Activated naive CD8-positive, alpha-beta T cell treated with anti-CD3 and anti-CD28 coated beads for 36 hours (primary cell): ENCODE measurements at regions not wholly inside any gene's neighbourhood (a gene's known extent, or its start where the extent isn't known, plus 50 kb on each side); places are given as distances from the start of the nearest gene placed in this dataset.

Source experiments
- DNase-seq: peaks from one replicate; pipeline ENCODE4 v3.0.0; 2021
- H3K27ac Mint-ChIP-seq: one replicate; pipeline ENCODE4 v1.8.0; 2022; ENCODE audit warnings: mild to moderate bottlenecking, moderate library complexity, mixed read lengths
- H3K27me3 Mint-ChIP-seq: one replicate; pipeline ENCODE4 v1.8.0; 2022; ENCODE audit warnings: mild to moderate bottlenecking, mixed read lengths
- H3K36me3 Mint-ChIP-seq: one replicate; pipeline ENCODE4 v1.8.0; 2021; ENCODE audit warnings: mild to moderate bottlenecking, mixed read lengths
- H3K4me1 Mint-ChIP-seq: one replicate; pipeline ENCODE4 v1.8.0; 2021; ENCODE audit warnings: mixed read lengths
- H3K4me3 Mint-ChIP-seq: one replicate; pipeline ENCODE4 v1.8.0; 2022; ENCODE audit warnings: mild to moderate bottlenecking, moderate library complexity, mixed read lengths
- H3K9me3 Mint-ChIP-seq: one replicate; pipeline ENCODE4 v1.8.0; 2022; ENCODE audit warnings: mixed read lengths

GRCh38 chr16:87218281-87219055, 98.7 kb downstream of the C16orf95 start:
- Mint-ChIP-seq H3K36me3 (no peaks in the 10 kb centered on the region), H3K9me3 (no peaks in the 10 kb centered on the region), H3K4me1 (no peaks in the 10 kb centered on the region), H3K4me3 (no peak overlapping the region), H3K27ac (no peak overlapping the region), H3K27me3 (no peaks in the 10 kb centered on the region)
- no peak for DNase-seq

GRCh38 chr16:87219287-87219909, 97.8 kb downstream of the C16orf95 start:
- DNase-seq: no peak
- Mint-ChIP-seq H3K4me1 (no peaks in the 10 kb centered on the region), H3K36me3 (no peaks in the 10 kb centered on the region), H3K4me3 (no peak overlapping the region), H3K27ac (no peak overlapping the region), H3K27me3 (no peaks in the 10 kb centered on the region), H3K9me3 (no peaks in the 10 kb centered on the region)

GRCh38 chr16:87221633-87222032, 95.6 kb downstream of the C16orf95 start:
- Mint-ChIP-seq H3K4me3 (no peak overlapping the region), H3K36me3 (no peaks in the 10 kb centered on the region), H3K27ac (no peak overlapping the region), H3K4me1 (no peaks in the 10 kb centered on the region), H3K9me3 (no peaks in the 10 kb centered on the region), H3K27me3 (no peaks in the 10 kb centered on the region)
- no peak for DNase-seq

DNA sequence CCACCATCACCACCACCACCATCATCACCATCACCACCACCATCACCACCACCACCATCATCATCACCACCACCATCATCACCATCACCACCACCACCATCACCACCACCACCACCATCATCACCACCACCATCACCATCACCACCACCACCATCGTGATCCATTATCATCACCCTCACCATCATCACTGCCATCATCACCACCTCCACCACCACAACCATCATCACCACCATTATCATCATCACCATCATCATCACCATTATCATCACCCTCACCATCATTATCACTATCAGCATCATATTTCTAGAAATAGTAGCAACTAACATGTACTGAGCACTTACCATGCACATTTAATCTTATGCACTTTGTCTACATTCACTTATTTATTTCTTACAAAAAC, 94.9 kb downstream of the C16orf95 start:
- Mint-ChIP-seq H3K27ac (no peak overlapping the region), H3K4me1 (no peaks in the 10 kb centered on the region), H3K36me3 (no peaks in the 10 kb centered on the region), H3K27me3 (no peaks in the 10 kb centered on the region), H3K4me3 (no peak overlapping the region), H3K9me3 (no peaks in the 10 kb centered on the region)
- no peak for DNase-seq

DNA sequence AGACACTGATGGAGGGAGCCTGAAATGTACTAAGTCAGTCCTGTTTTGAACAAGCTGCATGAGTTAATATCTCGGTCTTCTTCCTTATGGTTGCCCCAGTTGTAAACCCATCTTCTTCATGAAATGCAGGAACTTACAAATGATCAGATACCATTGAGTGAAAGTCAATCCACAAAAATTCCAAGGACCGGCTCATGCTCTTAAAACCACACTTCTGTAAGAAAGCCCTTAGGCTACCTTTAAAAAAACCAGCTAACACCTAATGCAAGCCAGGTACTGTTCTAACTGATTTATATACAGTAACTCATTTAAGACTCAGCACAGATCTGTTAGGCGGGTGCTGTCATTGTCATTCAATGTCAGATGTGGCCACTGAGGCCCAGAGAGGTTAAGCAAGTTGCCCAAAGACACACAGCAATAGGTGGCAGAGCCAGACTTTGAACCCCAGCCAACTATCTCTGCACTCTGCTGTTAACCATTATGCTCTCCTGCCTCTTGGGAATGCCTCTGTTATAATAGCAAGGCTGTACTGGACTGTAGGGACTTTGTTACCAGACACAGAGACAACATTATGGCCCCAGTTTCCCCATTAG, 93.4 kb downstream of the C16orf95 start:
- no peak for DNase-seq
- Mint-ChIP-seq H3K27me3 (no peaks in the 10 kb centered on the region), H3K27ac (no peak overlapping the region), H3K4me3 (no peak overlapping the region), H3K9me3 (no peaks in the 10 kb centered on the region), H3K4me1 (no peaks in the 10 kb centered on the region), H3K36me3 (no peaks in the 10 kb centered on the region)

- no peak for DNase-seq
- Mint-ChIP-seq H3K27ac (no peak overlapping the region), H3K4me1 (no peaks in the 10 kb centered on the region), H3K36me3 (no peaks in the 10 kb centered on the region), H3K9me3 (no peaks in the 10 kb centered on the region), H3K4me3 (no peak overlapping the region), H3K27me3 (no peaks in the 10 kb centered on the region)
Observed at GRCh38 chr16:87226926-87227295, 90.3 kb downstream of the C16orf95 start.

DNA sequence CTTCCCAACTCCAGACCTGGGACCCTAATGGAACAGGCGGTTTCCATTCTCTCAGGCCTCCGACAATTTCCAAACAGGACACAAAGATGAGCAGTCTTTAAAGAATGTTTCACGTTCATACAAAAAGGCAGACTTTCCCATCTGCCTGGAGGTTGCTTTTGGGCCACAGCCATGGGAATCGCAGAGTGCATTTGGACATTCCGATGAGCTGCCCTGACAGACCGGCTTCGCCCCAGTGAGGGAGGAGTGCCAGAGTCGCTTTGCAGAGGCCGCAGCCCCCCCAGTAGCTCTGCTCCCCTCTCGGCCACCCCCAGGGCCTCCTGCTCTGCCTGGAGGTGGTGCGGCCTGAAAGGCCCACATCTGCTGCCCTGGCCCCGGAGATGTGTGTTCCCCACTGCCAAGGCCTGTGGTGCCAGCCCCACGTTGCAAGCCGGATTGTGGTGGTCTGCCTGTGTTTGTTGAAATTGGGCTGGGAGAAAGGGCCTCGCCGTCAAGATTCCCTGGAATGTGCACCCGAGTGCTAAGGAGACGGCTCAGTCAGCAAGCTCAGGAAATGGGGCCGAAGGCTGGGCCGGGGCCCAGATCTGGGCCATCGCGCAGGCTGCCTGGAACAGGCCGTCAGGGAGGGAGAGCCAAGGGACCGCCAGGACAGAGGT, 89.8 kb downstream of the C16orf95 start:
- no peak for DNase-seq
- no peak overlapping the region for H3K4me3 Mint-ChIP-seq
- H3K27ac Mint-ChIP-seq: no peak overlapping the region
- H3K4me1 Mint-ChIP-seq: no peaks in the 10 kb centered on the region
- no peaks in the 10 kb centered on the region for H3K27me3 Mint-ChIP-seq
- H3K9me3 Mint-ChIP-seq: no peaks in the 10 kb centered on the region
- H3K36me3 Mint-ChIP-seq: no peaks in the 10 kb centered on the region

DNA sequence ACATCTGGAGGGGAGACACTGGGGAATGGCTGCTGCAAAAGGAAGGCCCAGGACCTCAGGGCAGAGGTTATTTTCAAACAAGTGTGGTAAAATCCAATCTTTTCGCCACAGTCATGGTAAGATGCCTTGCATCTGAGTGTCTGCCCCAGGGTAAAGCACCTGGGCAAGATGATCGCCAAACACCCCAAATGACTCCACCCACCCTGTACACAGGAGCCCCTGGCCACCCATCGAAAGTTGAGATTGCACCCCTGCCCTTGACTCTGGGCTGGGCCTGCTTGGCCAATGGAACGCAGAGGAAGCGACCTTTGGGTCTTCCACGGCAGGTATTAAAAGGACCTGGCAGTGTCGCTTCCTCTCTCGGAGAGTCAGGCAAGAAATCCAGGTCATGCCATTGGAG, 88.8 kb downstream of the C16orf95 start:
- H3K36me3 Mint-ChIP-seq: no peaks in the 10 kb centered on the region
- H3K27me3 Mint-ChIP-seq: no peaks in the 10 kb centered on the region
- H3K27ac Mint-ChIP-seq: no peak overlapping the region
- DNase-seq: no peak
- no peak overlapping the region for H3K4me3 Mint-ChIP-seq
- H3K4me1 Mint-ChIP-seq: no peaks in the 10 kb centered on the region
- no peaks in the 10 kb centered on the region for H3K9me3 Mint-ChIP-seq

GRCh38 chr16:87229230-87230188, 87.7 kb downstream of the C16orf95 start:
- Mint-ChIP-seq H3K4me3 (no peak overlapping the region), H3K9me3 (no peaks in the 10 kb centered on the region), H3K36me3 (no peaks in the 10 kb centered on the region), H3K27ac (no peak overlapping the region), H3K4me1 (no peaks in the 10 kb centered on the region), H3K27me3 (peaks cover 5% of the 10 kb centered on the region)
- DNase-seq: no peak

DNA sequence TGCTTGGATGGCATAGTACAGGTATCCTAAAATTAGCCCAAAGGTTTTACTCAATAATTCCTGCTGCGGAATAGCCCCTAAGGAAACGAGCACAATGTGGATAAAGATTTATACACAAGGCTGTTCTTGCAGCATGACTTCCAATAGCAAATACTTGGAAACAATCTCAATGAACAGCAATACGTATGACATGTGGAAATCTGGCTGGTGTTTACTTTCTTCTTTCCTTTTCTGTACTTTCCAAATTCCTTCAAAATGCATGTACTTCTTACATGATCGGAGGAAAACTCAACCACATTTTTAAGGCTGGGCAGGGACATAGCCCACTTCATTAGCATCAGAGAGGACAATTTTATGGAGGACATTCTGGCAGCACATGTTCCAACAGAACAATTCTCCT, 86.6 kb downstream of the C16orf95 start:
- no peak for DNase-seq
- Mint-ChIP-seq H3K36me3 (no peaks in the 10 kb centered on the region), H3K4me1 (no peaks in the 10 kb centered on the region), H3K27ac (no peak overlapping the region), H3K9me3 (no peaks in the 10 kb centered on the region), H3K27me3 (peaks cover 13% of the 10 kb centered on the region), H3K4me3 (no peak overlapping the region)

GRCh38 chr16:87231295-87231694, 85.9 kb downstream of the C16orf95 start:
- H3K4me1 Mint-ChIP-seq: peaks cover 5% of the 10 kb centered on the region
- H3K27me3 Mint-ChIP-seq: peaks cover 18% of the 10 kb centered on the region
- H3K27ac Mint-ChIP-seq: no peak overlapping the region
- no peaks in the 10 kb centered on the region for H3K36me3 Mint-ChIP-seq
- DNase-seq: no peak
- no peaks in the 10 kb centered on the region for H3K9me3 Mint-ChIP-seq
- H3K4me3 Mint-ChIP-seq: no peak overlapping the region

DNA sequence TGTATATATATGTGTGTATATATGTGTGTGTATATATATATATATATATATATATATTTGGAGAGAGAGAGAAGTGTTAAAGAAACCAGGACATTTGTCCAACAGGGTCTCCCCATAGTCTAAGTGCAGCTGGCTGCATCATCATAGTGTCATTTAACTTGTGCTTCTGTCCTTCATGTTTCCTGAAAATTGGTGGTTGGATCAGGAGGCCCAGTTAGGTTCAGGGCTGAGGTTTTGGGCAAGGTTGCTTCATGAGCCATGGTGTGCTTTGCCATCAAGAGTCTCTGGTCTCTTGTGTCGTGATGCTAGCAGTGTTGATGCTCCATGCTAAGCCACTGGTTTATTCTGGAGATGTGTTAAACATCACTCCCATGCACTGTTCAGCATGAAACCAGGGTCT, 85.3 kb downstream of the C16orf95 start:
- H3K4me3 Mint-ChIP-seq: no peak overlapping the region
- no peaks in the 10 kb centered on the region for H3K36me3 Mint-ChIP-seq
- no peaks in the 10 kb centered on the region for H3K9me3 Mint-ChIP-seq
- peaks cover 10% of the 10 kb centered on the region for H3K4me1 Mint-ChIP-seq
- H3K27ac Mint-ChIP-seq: no peak overlapping the region
- H3K27me3 Mint-ChIP-seq: peaks cover 22% of the 10 kb centered on the region
- DNase-seq: no peak

- H3K9me3 Mint-ChIP-seq: no peaks in the 10 kb centered on the region
- DNase-seq: no peak
- peaks cover 42% of the 10 kb centered on the region for H3K27me3 Mint-ChIP-seq
- H3K4me3 Mint-ChIP-seq: no peak overlapping the region
- H3K27ac Mint-ChIP-seq: no peak overlapping the region
- peaks cover 10% of the 10 kb centered on the region for H3K4me1 Mint-ChIP-seq
- H3K36me3 Mint-ChIP-seq: no peaks in the 10 kb centered on the region
Observed at GRCh38 chr16:87233928-87234327, 83.3 kb downstream of the C16orf95 start.

- Mint-ChIP-seq H3K4me3 (no peak overlapping the region), H3K27ac (no peak overlapping the region)
Observed at GRCh38 chr16:87234601-87235000, 82.6 kb downstream of the C16orf95 start.

More at GRCh38 chr16:87234601-87235000, 82.6 kb downstream of the C16orf95 start:
- Mint-ChIP-seq H3K36me3 (no peaks in the 10 kb centered on the region), H3K9me3 (no peaks in the 10 kb centered on the region), H3K27me3 (peaks cover 42% of the 10 kb centered on the region), H3K4me1 (peaks cover 10% of the 10 kb centered on the region)
- DNase-seq: no peak
